Smooth muscle cell of the brain vasculature (primary cell): ENCODE measurements at regions not wholly inside any gene's neighbourhood (a gene's known extent, or its start where the extent isn't known, plus 50 kb on each side); places are given as distances from the start of the nearest gene placed in this dataset.
"Not testable (repeated sequence)": the region's sequence is repeated elsewhere in the genome, so short reads cannot be mapped to it uniquely, and the experiment has no call there.

Source experiments
- DNase-seq: peaks from one replicate; pipeline ENCODE4 v3.0.0-alpha.2; 2012; ENCODE audit warnings: low read depth, low spot score

- DNase-seq: not testable (repeated sequence)
These were observed 275.8 kb downstream of the LIPI start for GRCh38 chr21:13934887-13935342.

GRCh38 chr21:13923175-13923574 is 287.6 kb downstream of the LIPI start:
- DNase-seq: not testable (repeated sequence)

GRCh38 chr21:13921455-13921854 is 289.3 kb downstream of the LIPI start:
- not testable (repeated sequence) for DNase-seq

GRCh38 chr21:13907385-13907784 is 297.8 kb downstream of the POTED start:
- not testable (repeated sequence) for DNase-seq

- DNase-seq: not testable (repeated sequence)
These were observed 287.1 kb downstream of the POTED start for GRCh38 chr21:13896596-13897247.

- not testable (repeated sequence) for DNase-seq
These were observed 284.0 kb downstream of the POTED start for GRCh38 chr21:13893617-13894016.

- not testable (repeated sequence) for DNase-seq
These were observed 283.4 kb downstream of the POTED start for GRCh38 chr21:13893025-13893424.

- not testable (repeated sequence) for DNase-seq
These were observed 282.7 kb downstream of the POTED start for GRCh38 chr21:13892146-13892751.

- not testable (repeated sequence) for DNase-seq
These were observed 279.6 kb downstream of the POTED start for GRCh38 chr21:13889176-13889575.

GRCh38 chr21:13883641-13884395 is 274.2 kb downstream of the POTED start:
- DNase-seq: not testable (repeated sequence)

GRCh38 chr21:13877503-13877902 is 267.9 kb downstream of the POTED start:
- DNase-seq: not testable (repeated sequence)

- not testable (repeated sequence) for DNase-seq
These were observed 267.4 kb downstream of the POTED start for GRCh38 chr21:13876999-13877398.

- not testable (repeated sequence) for DNase-seq
These were observed 264.4 kb downstream of the POTED start for GRCh38 chr21:13874001-13874400.

- no peak for DNase-seq
These were observed 245.1 kb downstream of the POTED start for GRCh38 chr21:13854638-13855037.

- DNase-seq: not testable (repeated sequence)
These were observed 241.2 kb downstream of the POTED start for GRCh38 chr21:13850808-13851207.

GRCh38 chr21:13849489-13849888 is 239.9 kb downstream of the POTED start:
- not testable (repeated sequence) for DNase-seq

- DNase-seq: not testable (repeated sequence)
These were observed 237.1 kb downstream of the POTED start for GRCh38 chr21:13846718-13847117.

- not testable (repeated sequence) for DNase-seq
These were observed 235.0 kb downstream of the POTED start for GRCh38 chr21:13844574-13844973.

GRCh38 chr21:13843081-13843480 is 233.5 kb downstream of the POTED start:
- DNase-seq: not testable (repeated sequence)

GRCh38 chr21:13827666-13828065 is 218.1 kb downstream of the POTED start:
- not testable (repeated sequence) for DNase-seq

- no peak for DNase-seq
These were observed 217.6 kb downstream of the POTED start for GRCh38 chr21:13827201-13827600.

GRCh38 chr21:13826511-13826910 is 216.9 kb downstream of the POTED start:
- DNase-seq: not testable (repeated sequence)
